HG03469 (cell line): ENCODE measurements at regions not wholly inside any gene's neighbourhood (a gene's known extent, or its start where the extent isn't known, plus 50 kb on each side); places are given as distances from the start of the nearest gene placed in this dataset.

Source experiments
- ATAC-seq: cut with Tn5 transposase; IDR thresholded peaks from one replicate; pipeline ENCODE4 v1.9.1; 2021; ENCODE audit warnings: mild to moderate bottlenecking, moderate library complexity, moderate number of reproducible peaks; ENCODE audit not compliant: unreplicated experiment

DNA sequence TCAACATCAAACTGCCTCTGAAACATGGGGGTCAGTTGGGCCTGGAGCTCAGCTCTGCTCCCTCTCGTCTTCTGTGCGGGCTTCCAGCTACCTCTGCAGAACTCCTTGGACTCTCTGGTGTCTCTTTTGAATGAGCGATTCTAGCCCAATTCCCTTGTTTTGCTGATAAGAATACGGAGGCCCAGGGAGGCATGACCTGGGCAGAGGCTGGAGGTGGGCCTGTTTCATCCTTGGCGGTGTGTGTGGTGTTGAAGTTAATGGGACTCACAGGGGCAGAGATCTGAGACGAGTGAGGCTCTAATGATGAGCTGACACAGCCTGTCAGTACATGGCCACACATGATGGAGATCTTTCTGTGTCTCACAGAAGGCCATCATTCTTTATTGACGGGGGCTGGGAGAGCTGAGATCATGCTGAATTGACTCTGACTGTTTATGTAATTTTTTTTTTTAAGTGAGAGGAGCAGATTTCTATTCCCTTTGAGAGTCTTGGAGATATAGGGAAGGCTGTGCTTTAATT is 134.5 kb downstream of the URB2 start:
- no peak for ATAC-seq

GRCh38 chr1:229762891-229763290 is 136.8 kb downstream of the URB2 start:
- ATAC-seq, result no peak

DNA sequence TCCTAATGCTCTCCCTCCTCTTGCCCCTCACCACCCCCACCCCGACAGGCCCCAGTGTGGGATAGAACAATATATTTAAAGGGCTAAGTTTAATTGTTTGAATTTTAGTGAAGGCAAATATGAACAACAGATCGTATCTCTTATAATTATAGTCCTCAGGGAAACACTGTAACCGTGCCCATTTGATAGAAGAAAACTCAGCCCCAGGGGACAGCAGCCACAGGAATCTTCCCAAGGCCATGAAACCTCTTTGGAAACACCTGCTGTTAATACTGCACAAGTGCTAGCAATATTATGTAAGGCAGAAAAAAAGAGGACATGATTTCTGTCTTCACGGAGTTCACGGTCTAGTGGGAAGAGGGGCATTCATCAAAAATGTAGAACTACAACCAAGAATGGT is 142.2 kb downstream of the URB2 start:
- ATAC-seq, result no peak

DNA sequence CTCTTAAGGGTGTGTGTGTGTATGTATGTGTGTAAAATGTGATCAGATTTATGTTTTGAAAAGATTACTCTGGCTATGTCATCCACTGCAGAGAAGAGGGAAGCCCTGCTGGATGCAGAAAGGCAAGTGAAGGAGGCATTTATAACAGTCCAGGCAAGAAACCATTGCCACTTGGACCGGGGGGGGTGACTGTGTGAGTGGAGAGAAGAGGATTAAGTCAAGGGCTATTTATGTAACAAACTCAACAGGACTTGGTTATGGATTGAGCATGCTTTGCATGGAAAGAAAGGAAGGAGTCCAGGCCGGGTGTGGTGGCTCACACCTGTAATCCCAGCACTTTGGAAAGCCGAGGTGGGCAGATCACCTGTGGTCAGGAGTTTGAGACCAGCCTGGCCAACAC is 143.0 kb downstream of the URB2 start:
- ATAC-seq, result no peak

DNA sequence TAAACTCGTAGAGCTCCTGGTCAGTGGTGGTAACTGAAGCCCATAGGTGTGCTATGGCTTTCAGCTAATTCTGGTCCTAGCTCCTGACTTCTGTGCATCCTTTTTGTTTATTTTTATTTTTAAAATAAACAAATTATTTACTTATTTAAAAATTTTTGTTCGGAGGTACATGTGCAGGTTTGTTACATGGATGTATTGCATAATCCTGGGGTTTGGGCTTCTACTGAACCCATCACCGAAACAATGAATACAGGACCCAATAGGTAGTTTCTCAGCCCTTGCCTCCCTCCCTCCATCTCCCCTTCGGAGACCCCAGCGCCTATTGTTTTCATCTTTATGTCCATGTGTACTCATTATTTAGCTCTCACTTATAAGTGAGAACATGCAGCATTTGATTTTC is 143.8 kb downstream of the URB2 start:
- ATAC-seq, result no peak

GRCh38 chr1:229778794-229779193 is 152.7 kb downstream of the URB2 start:
- no peak for ATAC-seq

- ATAC-seq, result no peak
Observed at GRCh38 chr1:229781453-229781852, 155.4 kb downstream of the URB2 start.

- no peak for ATAC-seq
Observed at GRCh38 chr1:229782469-229782868, 156.4 kb downstream of the URB2 start.

DNA sequence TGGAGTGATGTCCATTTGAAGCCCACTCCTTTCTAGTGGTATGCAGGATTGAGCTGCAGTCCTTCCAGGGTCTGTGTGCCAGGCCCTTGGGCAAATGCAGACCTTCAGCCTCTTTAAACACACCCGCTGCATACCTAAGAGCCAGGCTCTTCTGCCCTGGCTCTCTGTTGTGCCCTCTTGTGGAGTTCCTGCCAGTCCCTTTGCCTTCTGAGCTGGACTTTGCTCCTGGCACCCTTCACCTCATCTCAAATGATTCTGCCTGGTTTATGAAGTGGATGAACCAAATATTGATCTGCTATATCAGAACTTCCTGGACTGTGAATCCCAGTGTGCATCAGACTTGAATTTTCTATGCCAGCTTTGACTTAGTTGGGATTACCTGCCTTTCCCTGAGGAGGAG is 158.8 kb downstream of the URB2 start:
- no peak for ATAC-seq

DNA sequence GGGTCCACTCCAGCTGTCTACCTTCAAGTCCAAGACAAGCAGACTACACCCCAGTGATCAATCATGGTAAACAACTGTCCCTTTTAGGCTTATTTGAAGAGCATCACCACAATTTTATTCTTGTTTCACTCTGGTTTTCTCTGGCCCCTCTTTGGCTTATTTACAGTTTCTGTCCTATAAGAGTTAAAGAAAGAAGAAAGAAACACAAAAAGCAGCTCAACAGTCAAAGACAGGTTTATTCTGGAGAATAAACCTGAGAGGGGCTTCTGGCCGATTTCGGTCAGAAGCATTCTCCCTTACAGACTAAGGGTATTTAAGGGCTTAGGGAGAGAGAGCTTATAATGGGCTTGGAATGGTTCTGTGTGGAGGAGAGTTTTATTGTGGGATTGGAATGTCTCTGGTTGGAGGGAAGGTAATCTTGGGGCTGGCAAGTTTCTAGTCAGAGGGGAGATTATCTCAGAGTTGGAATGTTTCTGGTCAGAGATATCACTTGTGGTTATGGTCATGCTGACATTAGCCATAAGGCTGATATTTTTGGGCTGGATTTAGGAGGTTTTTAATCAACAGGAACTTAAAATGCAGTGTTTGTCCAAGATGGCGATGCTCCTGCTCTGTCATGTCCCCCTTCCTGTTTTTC is 161.0 kb downstream of the URB2 start:
- ATAC-seq, result no peak

DNA sequence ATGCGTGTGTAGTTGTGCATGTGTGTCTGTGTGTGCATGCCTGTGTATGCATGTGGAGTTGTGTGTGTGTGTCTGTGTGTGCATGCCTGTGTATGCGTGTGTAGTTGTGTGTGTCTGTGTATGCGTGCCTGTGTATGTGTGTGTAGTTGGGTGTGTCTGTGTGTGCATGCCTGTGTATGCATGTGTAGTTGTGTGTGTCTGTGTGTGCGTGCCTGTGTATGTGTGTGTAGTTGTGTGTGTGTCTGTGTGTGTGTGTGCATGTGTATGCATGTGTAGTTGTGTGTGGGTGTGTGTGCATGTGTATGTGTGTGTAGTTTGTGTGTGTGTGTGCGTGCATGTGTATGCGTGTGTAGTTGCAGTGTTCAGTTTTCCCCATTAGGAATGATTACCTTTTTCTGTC is 162.0 kb downstream of the URB2 start:
- no peak for ATAC-seq

GRCh38 chr1:229792012-229792975 is 166.2 kb downstream of the URB2 start:
- ATAC-seq, result no peak

- no peak for ATAC-seq
Observed at GRCh38 chr1:229793488-229793887, 167.4 kb downstream of the URB2 start.

GRCh38 chr1:229798558-229798957 is 172.5 kb downstream of the URB2 start:
- ATAC-seq, result no peak

DNA sequence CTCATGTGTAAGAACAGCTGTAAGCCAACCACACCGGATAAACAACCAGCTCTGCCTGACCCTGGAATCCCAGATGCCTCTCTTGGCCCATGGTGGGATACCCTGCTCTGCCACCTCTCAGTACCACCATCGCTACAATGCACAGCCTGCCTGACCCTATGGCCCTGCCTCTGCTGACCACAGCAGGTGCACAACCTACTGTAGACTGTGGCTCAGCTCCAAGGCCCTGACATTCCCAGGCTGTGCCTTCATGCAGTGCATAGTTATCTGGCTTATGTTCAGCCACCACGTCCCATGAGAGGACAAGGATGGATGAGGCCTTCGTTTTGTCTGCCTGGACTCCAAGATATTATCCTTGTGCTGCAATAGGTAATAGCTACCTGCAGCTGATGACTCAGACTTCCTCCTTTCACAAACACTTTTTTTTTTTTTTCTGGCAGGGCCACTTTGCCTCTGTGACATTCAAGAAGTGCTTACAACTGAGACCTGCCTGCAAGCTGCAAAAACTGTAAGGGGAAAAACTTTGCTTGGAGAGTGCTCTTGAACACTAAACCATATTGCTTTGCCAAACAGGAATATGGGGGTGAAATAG is 177.7 kb downstream of the URB2 start:
- no peak for ATAC-seq

DNA sequence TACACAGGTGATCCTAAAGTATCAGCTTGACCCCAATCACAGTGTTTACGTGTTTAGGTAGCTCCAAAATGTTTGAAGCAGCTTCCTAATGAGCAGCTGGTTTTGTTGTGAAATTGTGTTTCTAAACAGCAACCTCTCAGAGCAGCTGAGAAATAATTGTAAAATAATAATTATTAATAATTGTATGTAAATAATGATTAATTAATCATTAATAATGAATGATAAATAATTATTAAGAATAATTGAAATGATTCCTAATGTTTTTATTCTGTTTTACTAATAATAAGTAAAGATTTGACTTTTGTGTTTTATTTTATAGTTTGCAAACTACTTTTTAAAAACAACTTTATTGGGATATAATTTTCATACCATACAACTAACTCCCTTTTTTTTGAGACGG is 182.2 kb downstream of the URB2 start:
- no peak for ATAC-seq

DNA sequence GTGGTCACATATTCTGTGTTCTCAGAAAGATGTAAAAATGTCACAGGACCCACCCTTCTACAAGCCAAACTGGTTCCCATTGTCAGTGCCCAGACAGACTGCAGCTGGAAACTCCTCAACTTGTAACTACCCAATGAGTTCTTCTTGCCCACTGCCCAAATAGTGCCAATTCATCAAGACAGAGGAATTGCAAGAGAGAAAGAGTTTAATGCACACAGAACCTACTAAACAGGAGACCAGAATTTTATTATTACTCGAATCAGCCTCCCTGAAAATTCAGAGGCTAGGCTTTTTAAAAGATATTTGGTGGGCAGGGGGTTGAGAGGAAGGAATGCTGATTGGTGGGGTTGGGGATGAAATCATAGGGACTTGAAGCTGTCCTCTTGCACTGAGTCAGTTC is 184.1 kb downstream of the URB2 start:
- ATAC-seq, result no peak

DNA sequence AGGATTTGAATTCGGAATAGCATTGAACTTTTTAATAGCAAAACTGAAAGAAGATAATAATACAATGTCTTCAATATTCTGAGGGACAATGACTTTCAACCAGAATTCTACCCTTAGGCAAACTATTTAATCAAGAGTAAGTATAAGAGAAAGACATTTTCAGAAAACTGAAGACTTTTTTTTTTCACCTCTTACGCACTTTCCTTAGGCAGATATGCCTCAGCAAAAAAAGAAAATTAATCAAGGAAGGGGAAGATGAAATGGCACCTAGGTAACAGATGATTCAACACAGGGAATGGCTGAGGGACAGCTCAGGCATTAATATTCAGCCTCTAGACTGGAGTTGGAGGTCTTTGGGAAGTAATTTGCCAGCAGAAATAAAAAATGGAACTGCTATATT is 184.9 kb downstream of the URB2 start:
- no peak for ATAC-seq

DNA sequence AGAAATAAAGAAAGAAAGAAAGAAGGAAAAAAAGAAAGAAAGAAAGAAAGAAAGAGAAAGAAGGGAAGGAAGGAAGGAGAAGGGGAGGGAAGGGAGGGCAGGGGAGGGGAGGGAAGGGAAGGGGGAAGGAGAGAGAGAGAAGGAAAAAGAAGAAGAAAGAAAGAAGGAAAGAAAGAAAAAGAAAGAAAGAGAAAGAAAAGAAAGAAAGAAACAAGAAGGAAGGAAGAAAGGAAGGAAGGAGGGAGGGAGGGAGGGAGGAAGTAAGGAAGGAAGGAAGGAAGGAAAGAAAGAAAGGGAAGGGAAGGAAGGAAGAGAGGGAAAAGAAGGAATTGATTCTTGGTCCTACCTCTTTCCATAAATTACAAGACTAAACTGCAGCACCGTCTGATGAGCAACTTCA is 186.1 kb downstream of the URB2 start:
- no peak for ATAC-seq

DNA sequence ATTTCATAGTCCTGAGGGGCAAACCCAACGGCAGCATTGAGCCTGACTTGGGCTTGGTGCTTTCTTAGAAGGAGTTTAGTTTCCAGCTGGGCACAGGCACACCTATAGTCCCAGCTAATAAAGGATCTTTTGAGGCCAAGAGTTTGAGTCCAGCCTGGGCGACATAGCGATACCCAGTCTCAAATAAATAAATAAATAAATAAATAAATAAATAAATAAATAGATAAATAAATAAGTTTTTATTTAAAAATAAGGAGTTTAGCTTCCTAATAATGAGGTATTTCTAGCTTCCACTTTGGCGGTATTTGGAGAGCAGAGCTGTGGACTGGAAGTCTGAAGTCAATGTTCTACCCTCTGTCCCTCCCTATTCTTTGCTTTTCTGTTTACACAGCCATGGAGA is 186.6 kb downstream of the URB2 start:
- ATAC-seq, result no peak

DNA sequence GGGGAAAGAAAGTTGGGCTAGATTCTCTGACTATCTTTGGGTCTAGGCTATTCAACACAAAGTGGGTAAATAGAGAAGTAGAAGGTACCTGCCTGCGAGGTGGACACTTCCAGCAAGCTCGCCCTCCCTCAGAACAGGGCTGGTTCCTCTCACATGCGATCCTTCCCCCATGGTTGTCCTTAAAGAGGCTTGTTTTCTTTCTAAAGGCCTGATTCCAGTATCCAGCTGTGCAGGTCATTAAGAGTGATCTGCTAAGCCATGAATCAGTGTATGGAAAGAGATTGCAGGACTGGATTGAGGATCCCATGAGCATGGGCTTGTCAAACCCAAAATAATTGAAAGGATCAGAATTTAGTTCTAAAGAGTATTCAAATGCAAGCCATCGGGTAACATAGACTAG is 189.0 kb downstream of the URB2 start:
- ATAC-seq, result no peak

DNA sequence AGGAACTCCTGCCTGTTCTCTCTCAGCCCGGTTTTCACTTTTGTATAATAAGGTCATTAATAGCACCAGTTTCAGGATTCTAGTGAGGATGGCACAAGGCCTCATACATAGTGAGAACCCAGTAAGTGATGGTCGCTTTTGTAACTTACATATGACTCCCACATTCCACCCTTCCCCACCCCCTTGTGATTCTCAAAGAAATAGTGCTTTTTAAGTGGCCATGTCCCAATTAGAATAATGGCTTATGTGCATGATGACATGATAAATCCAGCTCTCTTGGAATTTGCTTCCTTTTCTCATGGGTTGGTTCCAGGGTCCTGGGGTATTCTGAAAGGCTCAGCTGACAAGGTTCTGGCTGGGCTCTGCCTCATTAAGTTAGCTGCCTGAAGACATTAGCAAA is 189.9 kb downstream of the URB2 start:
- ATAC-seq, result no peak
